ENCODE measurements at regions not wholly inside any gene's neighbourhood (a gene's known extent, or its start where the extent isn't known, plus 50 kb on each side); places are given as distances from the start of the nearest gene placed in this dataset.
A peak's percentile ranks its signal among the peaks of the same experiment; 100 is the strongest.

DNA sequence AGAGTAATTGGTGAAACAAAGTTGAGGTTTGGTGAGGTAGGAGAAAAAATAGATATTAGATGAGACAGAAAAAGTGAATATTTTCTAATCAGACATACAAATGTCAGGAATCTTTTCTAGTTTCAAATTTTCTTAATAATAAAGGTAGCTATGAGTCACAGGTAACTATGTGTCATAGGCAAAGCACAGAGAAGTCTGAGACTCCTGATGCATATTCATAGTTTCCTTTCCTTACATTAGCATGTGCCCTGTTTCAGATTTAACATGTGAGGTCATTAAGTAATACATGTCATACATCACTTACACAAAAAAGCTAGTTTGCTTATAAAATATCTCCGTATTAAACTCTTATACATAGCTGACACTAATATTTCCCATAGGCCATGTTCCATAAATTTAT lies 1141.3 kb upstream of the PCDH20 start:
- no peak overlapping the region for H3K4me3 ChIP-seq (ENCODE audit: low read depth, low read length)
- TF ChIP-seq, protein P1, sequence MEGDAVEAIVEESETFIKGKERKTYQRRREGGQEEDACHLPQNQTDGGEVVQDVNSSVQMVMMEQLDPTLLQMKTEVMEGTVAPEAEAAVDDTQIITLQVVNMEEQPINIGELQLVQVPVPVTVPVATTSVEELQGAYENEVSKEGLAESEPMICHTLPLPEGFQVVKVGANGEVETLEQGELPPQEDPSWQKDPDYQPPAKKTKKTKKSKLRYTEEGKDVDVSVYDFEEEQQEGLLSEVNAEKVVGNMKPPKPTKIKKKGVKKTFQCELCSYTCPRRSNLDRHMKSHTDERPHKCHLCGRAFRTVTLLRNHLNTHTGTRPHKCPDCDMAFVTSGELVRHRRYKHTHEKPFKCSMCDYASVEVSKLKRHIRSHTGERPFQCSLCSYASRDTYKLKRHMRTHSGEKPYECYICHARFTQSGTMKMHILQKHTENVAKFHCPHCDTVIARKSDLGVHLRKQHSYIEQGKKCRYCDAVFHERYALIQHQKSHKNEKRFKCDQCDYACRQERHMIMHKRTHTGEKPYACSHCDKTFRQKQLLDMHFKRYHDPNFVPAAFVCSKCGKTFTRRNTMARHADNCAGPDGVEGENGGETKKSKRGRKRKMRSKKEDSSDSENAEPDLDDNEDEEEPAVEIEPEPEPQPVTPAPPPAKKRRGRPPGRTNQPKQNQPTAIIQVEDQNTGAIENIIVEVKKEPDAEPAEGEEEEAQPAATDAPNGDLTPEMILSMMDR (conservative IDR thresholded peaks at IDR 0.05; ENCODE audit: low read depth, low read length): no peak
- no peak for DNase-seq (ENCODE audit: low read depth)

DNA sequence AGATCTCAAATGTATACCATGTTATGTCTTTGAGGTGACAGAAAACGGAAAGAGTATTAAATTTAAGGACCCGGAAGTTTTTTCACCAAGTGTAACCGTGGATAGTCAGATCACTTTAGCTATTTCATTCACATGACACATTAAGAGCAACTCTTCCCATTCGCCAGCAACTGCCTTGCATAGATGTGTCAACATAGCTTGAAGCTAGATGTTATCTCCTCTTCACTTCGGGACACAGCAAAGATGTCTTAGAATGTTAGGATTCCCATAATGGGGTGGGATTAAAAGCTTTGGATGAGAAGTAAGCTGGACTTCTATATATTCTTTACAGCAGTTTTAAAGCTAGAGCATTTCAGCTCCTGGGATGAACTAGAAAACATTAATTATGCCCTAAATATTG lies 1135.9 kb upstream of the PCDH20 start:
- no peak overlapping the region for H3K4me3 ChIP-seq (ENCODE audit: low read depth, low read length)
- DNase-seq (ENCODE audit: low read depth): no peak
- TF ChIP-seq, protein P1 (conservative IDR thresholded peaks at IDR 0.05; ENCODE audit: low read depth, low read length): no peak

DNA sequence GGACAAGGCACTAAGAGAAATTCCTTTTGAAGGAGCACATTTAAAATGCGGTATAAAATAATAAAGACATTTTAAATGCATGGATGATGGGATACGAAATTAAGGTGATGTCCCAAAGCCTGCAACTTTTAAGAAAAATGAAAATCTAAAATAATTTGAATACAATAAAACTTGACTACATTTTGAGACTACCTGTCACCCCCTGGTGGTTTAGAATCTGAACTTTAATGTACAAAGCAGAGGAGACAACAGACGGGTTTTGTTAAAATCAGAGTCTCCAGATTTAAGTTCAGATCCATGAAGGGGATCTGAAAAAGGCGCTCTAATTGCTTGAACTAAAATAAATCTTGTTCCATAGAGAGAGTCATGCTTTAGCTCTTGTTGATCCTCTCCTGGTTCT lies 1129.3 kb upstream of the PCDH20 start:
- TF ChIP-seq, protein P1 (conservative IDR thresholded peaks at IDR 0.05; ENCODE audit: low read depth, low read length): peak; percentile 25
- DNase-seq (ENCODE audit: low read depth): no peak
- no peak overlapping the region for H3K4me3 ChIP-seq (ENCODE audit: low read depth, low read length)

DNA sequence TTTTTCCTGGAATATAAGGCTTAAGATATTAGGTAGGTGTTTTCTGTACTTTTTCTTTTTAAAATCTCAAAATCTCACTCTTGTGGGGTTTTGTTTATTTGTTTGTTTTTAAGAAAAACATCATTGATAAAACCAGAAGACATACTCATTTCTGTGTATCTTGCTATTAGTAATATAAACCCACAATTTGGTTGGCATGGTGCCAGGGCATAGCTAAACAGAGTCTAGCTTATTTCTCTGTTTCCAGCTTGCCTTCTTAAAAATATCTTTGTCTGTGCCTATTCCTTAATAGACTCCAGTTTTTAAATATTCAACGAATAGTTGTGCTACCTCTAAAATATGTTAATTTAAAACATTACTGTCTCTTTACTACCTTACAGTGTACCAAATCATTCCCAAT lies 1121.9 kb upstream of the PCDH20 start:
- TF ChIP-seq, protein P1 (conservative IDR thresholded peaks at IDR 0.05; ENCODE audit: low read depth, low read length): no peak
- no peak for DNase-seq (ENCODE audit: low read depth)
- no peak overlapping the region for H3K4me3 ChIP-seq (ENCODE audit: low read depth, low read length)

DNA sequence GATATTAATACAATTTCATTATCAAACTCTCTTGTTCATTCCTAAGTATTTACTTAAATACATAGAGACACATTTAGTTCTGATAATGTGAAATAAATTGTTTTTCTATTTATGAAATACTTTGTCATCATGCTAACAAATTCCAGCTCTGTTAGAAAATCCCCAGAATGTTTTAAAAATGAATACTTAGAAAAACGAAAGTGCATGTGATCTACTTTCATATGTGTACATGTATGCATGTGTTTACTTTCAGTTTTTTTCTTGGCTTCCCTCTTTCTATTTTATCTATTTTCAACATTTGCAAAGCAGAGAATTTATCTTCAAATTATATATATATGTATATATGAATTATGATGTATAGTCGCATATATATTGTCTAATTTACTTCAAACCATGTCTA lies 1110.0 kb upstream of the PCDH20 start:
- H3K4me3 ChIP-seq (ENCODE audit: low read depth, low read length): no peak overlapping the region
- TF ChIP-seq, protein P1 (conservative IDR thresholded peaks at IDR 0.05; ENCODE audit: low read depth, low read length): no peak
- no peak for DNase-seq (ENCODE audit: low read depth)

DNA sequence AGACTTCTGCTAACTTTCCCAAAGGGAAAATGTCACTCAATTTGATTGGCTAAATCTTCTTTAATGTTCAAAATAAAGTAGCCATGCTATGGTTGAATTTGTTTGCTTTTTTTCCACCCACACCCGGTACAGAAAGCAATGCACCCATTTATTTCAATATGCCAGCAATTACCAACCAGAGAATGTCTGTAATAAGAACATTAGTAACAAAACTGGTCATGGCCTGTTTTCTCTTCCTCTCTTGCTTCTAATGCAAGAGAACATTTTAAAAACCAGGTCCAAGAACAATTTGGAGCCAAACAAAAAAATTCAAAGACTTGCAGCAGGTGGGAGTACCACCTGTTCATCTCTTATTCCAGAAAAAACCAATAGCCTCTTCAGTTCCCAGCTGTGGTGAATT lies 1108.8 kb upstream of the PCDH20 start:
- DNase-seq (ENCODE audit: low read depth): no peak
- H3K4me3 ChIP-seq (ENCODE audit: low read depth, low read length): no peak overlapping the region
- TF ChIP-seq, protein P1 (conservative IDR thresholded peaks at IDR 0.05; ENCODE audit: low read depth, low read length): no peak

DNA sequence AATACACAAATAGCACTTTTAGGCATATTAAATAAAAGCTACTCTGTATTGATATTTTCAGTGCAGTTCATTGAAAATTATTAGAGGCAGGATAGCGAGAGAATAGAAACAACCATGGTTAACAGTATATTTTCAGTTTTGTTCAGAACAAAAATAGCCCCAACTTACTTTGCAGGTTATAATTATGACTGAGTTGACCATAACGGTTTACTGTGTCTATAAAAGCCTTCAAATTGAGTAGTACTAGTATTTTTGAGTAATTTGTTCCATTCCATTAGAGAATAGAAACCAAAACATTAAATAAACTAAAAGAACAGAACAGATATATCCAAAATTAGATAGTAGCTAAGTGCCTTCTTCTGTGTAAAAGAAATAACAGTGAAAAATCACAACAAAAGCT lies 1108.4 kb upstream of the PCDH20 start:
- TF ChIP-seq, protein P1 (conservative IDR thresholded peaks at IDR 0.05; ENCODE audit: low read depth, low read length): no peak
- DNase-seq (ENCODE audit: low read depth): no peak

More for the DNA sequence above, 1108.4 kb upstream of the PCDH20 start:
- H3K4me3 ChIP-seq (ENCODE audit: low read depth, low read length): no peak overlapping the region
